HEK293T (cell line): ENCODE measurements at regions not wholly inside any gene's neighbourhood (a gene's known extent, or its start where the extent isn't known, plus 50 kb on each side); places are given as distances from the start of the nearest gene placed in this dataset.

Experiments
- ARNT ChIP-seq: fragments of 450-650 bp; IDR thresholded peaks from 2 replicates; pipeline ENCODE4 v1.6.1; 2017; ENCODE audit warnings: mild to moderate bottlenecking
- ELF4 ChIP-seq: fragments of 450-650 bp; IDR thresholded peaks from 2 replicates; pipeline ENCODE4 v1.6.1; 2017; ENCODE audit warnings: antibody characterized with exemption
- FOXA1 ChIP-seq: fragments of 450-650 bp; IDR thresholded peaks from 2 replicates; pipeline ENCODE4 v1.6.1; 2016; ENCODE audit warnings: mild to moderate bottlenecking
- HDGF ChIP-seq: fragments of 450-650 bp; IDR thresholded peaks from 2 replicates; pipeline ENCODE4 v1.6.1; 2017; ENCODE audit warnings: antibody characterized with exemption, borderline replicate concordance
- NFRKB ChIP-seq: fragments of 450-650 bp; IDR thresholded peaks from 2 replicates; pipeline ENCODE4 v1.6.1; 2016; ENCODE audit warnings: mild to moderate bottlenecking, moderate library complexity
- SUZ12 ChIP-seq: fragments of 450-650 bp; IDR thresholded peaks from 2 replicates; pipeline ENCODE4 v1.6.1; 2016; ENCODE audit warnings: mild to moderate bottlenecking
- ZNF384 ChIP-seq: fragments of 450-650 bp; IDR thresholded peaks from 2 replicates; pipeline ENCODE4 v1.6.1; 2016
- TF ChIP-seq, protein P1 (sequence below): fragments of 450-650 bp; IDR thresholded peaks from 2 replicates; pipeline ENCODE4 v1.6.1; 2016

DNA sequence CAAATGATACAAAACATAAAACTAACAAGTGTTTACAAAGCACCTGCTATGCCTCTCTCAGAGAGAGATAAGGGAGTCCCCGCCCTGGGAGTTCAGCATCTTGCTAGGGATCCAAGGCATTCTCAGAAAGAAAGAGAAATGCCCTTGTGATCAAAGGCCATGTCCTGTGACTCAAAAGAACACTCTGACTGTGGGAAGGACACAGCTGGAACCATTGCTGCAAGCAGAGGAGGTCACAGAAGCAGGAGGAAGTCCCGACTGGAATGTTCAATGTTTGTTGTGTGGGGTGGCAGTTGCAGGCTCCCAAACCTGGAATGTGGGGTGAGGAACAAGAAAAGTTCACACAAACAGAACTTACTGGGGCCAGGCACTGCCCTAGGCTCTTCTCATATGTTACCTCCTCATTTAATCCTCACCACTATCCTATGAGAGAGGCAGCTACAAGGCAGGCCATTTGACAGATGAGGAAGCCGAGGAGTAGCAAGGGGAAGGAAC is 93.0 kb upstream of the GRIK3 start:
- TF ChIP-seq ZNF384, result no peak
- TF ChIP-seq ELF4, result no peak
- no peak for TF ChIP-seq ARNT
- no peak for TF ChIP-seq SUZ12
- no peak for TF ChIP-seq FOXA1
- TF ChIP-seq NFRKB, result no peak
- TF ChIP-seq, protein P1, sequence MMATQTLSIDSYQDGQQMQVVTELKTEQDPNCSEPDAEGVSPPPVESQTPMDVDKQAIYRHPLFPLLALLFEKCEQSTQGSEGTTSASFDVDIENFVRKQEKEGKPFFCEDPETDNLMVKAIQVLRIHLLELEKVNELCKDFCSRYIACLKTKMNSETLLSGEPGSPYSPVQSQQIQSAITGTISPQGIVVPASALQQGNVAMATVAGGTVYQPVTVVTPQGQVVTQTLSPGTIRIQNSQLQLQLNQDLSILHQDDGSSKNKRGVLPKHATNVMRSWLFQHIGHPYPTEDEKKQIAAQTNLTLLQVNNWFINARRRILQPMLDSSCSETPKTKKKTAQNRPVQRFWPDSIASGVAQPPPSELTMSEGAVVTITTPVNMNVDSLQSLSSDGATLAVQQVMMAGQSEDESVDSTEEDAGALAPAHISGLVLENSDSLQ, result no peak
- TF ChIP-seq HDGF, result no peak
